GM12873 (cell line): ENCODE measurements at regions not wholly inside any gene's neighbourhood (a gene's known extent, or its start where the extent isn't known, plus 50 kb on each side); places are given as distances from the start of the nearest gene placed in this dataset.

Experiments used
- CTCF ChIP-seq: IDR thresholded peaks from 2 replicates; pipeline ENCODE4 v1.5.1; 2012; ENCODE audit warnings: low read depth, mild to moderate bottlenecking, moderate library complexity, low read length, control low read depth; ENCODE audit not compliant: insufficient read depth; ENCODE audit errors: missing control alignments

DNA sequence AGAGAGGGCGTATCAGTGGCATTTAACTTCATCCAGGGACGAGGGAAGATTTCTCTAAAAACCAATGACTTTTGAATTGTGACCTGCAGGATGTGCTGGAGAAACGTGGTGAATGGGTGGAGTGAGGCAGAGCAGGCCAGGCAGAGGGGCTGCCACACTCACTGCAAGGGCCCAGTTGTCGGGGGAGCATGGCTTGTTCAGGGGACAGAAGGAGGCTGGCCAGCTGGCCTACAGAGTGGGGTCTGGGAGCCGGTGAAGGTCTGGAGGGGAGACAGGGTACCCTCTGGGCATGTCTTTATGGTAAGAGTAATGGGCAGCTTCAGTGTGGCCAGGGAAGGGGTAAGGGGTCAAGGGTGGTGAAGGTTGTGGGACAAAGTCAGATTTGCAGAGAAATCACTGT is 225.2 kb upstream of the RGMA start:
- no peak for TF ChIP-seq CTCF

GRCh38 chr15:93312891-93313486 is 224.0 kb upstream of the RGMA start:
- no peak for TF ChIP-seq CTCF

DNA sequence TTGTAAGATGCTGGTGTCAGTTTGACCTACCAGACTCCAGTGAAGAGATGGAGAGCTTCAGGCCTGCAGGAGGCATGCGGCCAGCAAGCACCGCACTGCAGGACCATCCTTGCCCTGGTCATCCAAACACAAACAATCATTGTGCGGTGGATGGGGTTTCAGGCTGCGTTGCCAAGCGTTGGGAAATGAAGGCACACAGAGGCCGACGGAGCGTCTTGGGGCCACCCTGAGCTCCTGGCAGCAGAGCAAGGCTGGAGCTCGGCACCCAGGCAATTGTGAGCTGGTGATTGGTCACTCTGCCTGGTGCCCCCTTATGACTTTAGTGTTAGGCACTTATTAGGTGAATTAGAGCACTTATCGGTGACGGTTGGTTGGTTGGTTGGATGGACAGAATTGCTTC is 222.6 kb upstream of the RGMA start:
- TF ChIP-seq CTCF, result no peak

DNA sequence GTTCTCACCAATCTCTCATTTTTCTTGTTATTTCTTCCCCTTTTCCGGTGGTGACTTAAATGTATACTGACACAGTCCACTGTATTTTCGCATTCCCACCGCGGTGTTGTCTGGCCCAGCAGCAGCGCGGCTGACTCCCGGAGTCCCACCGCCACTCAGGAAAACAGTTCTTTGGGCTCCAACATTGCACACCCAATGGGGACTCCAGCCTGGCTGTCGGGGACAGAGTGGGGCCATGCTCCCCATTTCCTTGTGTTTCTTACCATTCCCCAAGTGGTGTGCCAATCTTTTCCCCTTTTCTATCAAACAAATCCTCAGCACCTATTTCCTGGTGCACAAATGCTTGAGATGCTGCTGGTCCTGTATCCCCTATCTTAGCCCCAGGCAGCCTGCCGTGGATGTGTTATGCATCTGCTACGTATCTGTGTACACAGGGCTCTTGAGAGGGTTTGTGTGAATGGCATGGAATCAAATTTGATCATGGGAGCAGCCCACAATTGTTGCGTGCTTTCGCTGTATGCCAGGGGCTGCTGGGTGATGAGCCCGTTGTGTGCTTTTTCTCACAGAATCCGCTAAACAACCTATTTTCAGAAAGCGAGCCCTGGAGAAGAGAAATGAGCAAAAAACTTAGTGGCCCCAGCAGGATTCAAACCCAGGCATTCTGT is 219.1 kb upstream of the RGMA start:
- no peak for TF ChIP-seq CTCF

DNA sequence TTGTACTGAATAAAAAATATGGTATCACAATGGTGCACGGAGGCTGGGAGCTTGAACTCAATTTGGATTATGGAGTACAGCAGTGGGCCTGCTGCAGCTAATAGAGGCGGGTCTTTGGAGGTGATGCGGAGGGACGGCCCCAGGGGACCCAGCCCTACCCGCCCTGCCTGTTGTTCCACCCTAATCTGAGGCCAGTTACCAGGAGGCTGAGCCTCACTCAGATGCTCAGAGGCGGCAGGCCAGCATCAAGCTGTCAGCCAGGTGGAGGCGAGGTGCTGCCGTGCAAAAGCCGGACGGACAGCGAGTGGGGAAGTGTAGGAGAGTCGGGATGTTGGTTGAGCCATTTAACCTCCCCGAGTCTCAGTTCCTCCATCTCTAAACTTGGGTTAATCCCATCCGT is 218.5 kb upstream of the RGMA start:
- TF ChIP-seq CTCF, result no peak

- no peak for TF ChIP-seq CTCF
These were observed 216.3 kb upstream of the RGMA start for GRCh38 chr15:93305306-93305705.

GRCh38 chr15:93302080-93302765 is 213.2 kb upstream of the RGMA start:
- TF ChIP-seq CTCF, result no peak
